GM23248 (cell line): ENCODE measurements at regions not wholly inside any gene's neighbourhood (a gene's known extent, or its start where the extent isn't known, plus 50 kb on each side); places are given as distances from the start of the nearest gene placed in this dataset.

ENCODE experiments used
- EZH2 ChIP-seq: fragments of 200-600 bp; sonication (generic); IDR thresholded peaks from 2 replicates; pipeline ENCODE4 v1.6.1; 2018; ENCODE audit warnings: antibody characterized with exemption, mild to moderate bottlenecking; ENCODE audit not compliant: insufficient read depth, poor library complexity, severe bottlenecking
- EZH2phosphoT487 ChIP-seq: fragments of 200-600 bp; sonication (generic); IDR thresholded peaks from 2 replicates; pipeline ENCODE4 v1.6.1; 2018; ENCODE audit warnings: antibody characterized with exemption, moderate library complexity, mild to moderate bottlenecking, low read depth; ENCODE audit not compliant: insufficient read depth

GRCh38 chr13:44649104-44649428, 72.9 kb upstream of the TSC22D1 start:
- TF ChIP-seq EZH2 (no peak), EZH2phosphoT487 (no peak)
